ENCODE measurements at regions not wholly inside any gene's neighbourhood (a gene's known extent, or its start where the extent isn't known, plus 50 kb on each side); places are given as distances from the start of the nearest gene placed in this dataset.

GRCh38 chr3:130242850-130243569 is 102.5 kb upstream of the COL6A5 start:
- TF ChIP-seq CTCF (IDR thresholded peaks at IDR 0.05), result peak in 4 of 12 donors; percentile 19 to 39 (median 30)
- no peak for TF ChIP-seq POLR2A (IDR thresholded peaks at IDR 0.05)

Measured in heart left ventricle (tissue), 13 donors.